Neuronal stem cell (in vitro differentiated cells): ENCODE measurements at regions not wholly inside any gene's neighbourhood (a gene's known extent, or its start where the extent isn't known, plus 50 kb on each side); places are given as distances from the start of the nearest gene placed in this dataset.

Experiments
- DNase-seq: peaks from one replicate; pipeline ENCODE4 v3.0.0-alpha.2; 2013; ENCODE audit warnings: low spot score
- H2AFZ ChIP-seq: one replicate; pipeline ENCODE4 v1.6.1; 2013; ENCODE audit warnings: mild to moderate bottlenecking, low read length, inconsistent platforms
- H2AK5ac ChIP-seq: 2 replicates; pipeline ENCODE4 v1.6.1; 2013; ENCODE audit warnings: low read depth, mild to moderate bottlenecking, inconsistent platforms, low read length, moderate library complexity, mixed read lengths
- H2BK120ac ChIP-seq: 2 replicates; pipeline ENCODE4 v1.6.1; 2013; ENCODE audit warnings: low read depth, mild to moderate bottlenecking, inconsistent platforms, low read length, moderate library complexity, mixed read lengths
- H2BK12ac ChIP-seq: one replicate; pipeline ENCODE4 v1.6.1; 2013; ENCODE audit warnings: low read length, inconsistent platforms
- H2BK15ac ChIP-seq: 2 replicates; pipeline ENCODE4 v1.6.1; 2013; ENCODE audit warnings: mild to moderate bottlenecking, low read length, inconsistent platforms, mixed read lengths
- H2BK5ac ChIP-seq: one replicate; pipeline ENCODE4 v1.6.1; 2013; ENCODE audit warnings: inconsistent platforms, mild to moderate bottlenecking, low read length, moderate library complexity
- H3K14ac ChIP-seq: one replicate; pipeline ENCODE4 v1.6.1; 2013; ENCODE audit warnings: low read length, inconsistent platforms
- H3K18ac ChIP-seq: 2 replicates; pipeline ENCODE4 v1.6.1; 2013; ENCODE audit warnings: low read length, inconsistent platforms
- H3K23ac ChIP-seq: 2 replicates; pipeline ENCODE4 v1.6.1; 2013; ENCODE audit warnings: low read depth, mild to moderate bottlenecking, mixed read lengths, low read length, inconsistent platforms; ENCODE audit not compliant: poor library complexity
- H3K27ac ChIP-seq: replicated peaks from 3 replicates; pipeline ENCODE4 v1.5.1; 2013; ENCODE audit warnings: low read length, inconsistent platforms
- H3K27me3 ChIP-seq, 3 experiments: 2 replicates each; pipeline ENCODE4 v1.6.1; 2013; ENCODE audit warnings: low read length in 3 of 3, mild to moderate bottlenecking in 2 of 3, inconsistent platforms in 1 of 3, low read depth in 1 of 3, mixed read lengths in 1 of 3, moderate library complexity in 1 of 3; ENCODE audit not compliant: control insufficient read depth in 3 of 3, insufficient read depth in 3 of 3
- H3K36me3 ChIP-seq, 2 donors: replicated peaks in 1 of 2; 2 replicates each; pipeline ENCODE4 v1.6.1; 2013; ENCODE audit warnings: low read length in 2 of 2; ENCODE audit not compliant: control insufficient read depth in 2 of 2, insufficient read depth in 2 of 2
- H3K4ac ChIP-seq: 2 replicates; pipeline ENCODE4 v1.6.1; 2013; ENCODE audit warnings: inconsistent platforms, mild to moderate bottlenecking, low read length, moderate library complexity
- H3K4me1 ChIP-seq, 2 donors: 1 replicate in 1 of 2; 2 replicates in 1 of 2; pipeline ENCODE4 v1.6.1; 2013; ENCODE audit warnings: low read length in 2 of 2, low read depth in 1 of 2; ENCODE audit not compliant: control insufficient read depth in 2 of 2, insufficient read depth in 1 of 2
- H3K4me2 ChIP-seq: one replicate; pipeline ENCODE4 v1.6.1; 2013; ENCODE audit warnings: mild to moderate bottlenecking, low read length, inconsistent platforms; ENCODE audit not compliant: insufficient read depth, poor library complexity, severe bottlenecking
- H3K4me3 ChIP-seq, 2 donors: 2 replicates each; pipeline ENCODE4 v1.5.1; 2013; ENCODE audit warnings: low read length in 2 of 2, mild to moderate bottlenecking in 2 of 2, inconsistent platforms in 1 of 2, moderate library complexity in 1 of 2
- H3K79me1 ChIP-seq: one replicate; pipeline ENCODE4 v1.6.1; 2013; ENCODE audit warnings: low read depth, mild to moderate bottlenecking, inconsistent platforms, low read length, moderate library complexity
- H3K9ac ChIP-seq: one replicate; pipeline ENCODE4 v1.6.1; 2013; ENCODE audit warnings: mild to moderate bottlenecking, low read depth, low read length, inconsistent platforms; ENCODE audit not compliant: poor library complexity
- H3K9me3 ChIP-seq, 2 donors: replicated peaks in 1 of 2; 2 replicates each; pipeline versions ENCODE3 to v1.6.1; 2013; ENCODE audit warnings: low read length in 2 of 2, mild to moderate bottlenecking in 2 of 2, inconsistent platforms in 1 of 2, low read depth in 1 of 2, mixed read lengths in 1 of 2, moderate library complexity in 1 of 2; ENCODE audit not compliant: control insufficient read depth in 2 of 2, insufficient read depth in 1 of 2
- H4K8ac ChIP-seq: one replicate; pipeline ENCODE4 v1.6.1; 2013; ENCODE audit warnings: low read depth, mild to moderate bottlenecking, inconsistent platforms, low read length, moderate library complexity
- H4K91ac ChIP-seq: one replicate; pipeline ENCODE4 v1.6.1; 2013; ENCODE audit warnings: low read length, low read depth, mild to moderate bottlenecking, inconsistent platforms; ENCODE audit not compliant: poor library complexity
- WGBS, 2 donors: extraction: QIAGEN DNeasy Blood & Tissue Kit; methylation state at CpG; one replicate each; pipeline ENCODE4 v1.1.7; 2013; ENCODE audit warnings: missing lambda C conversion rate in 2 of 2, mixed read lengths in 1 of 2; ENCODE audit not compliant: insufficient read length in 2 of 2, insufficient replicate concordance in 1 of 2; ENCODE audit errors: extremely low coverage in 2 of 2; 5-methylcytosine and 5-hydroxymethylcytosine counted together

DNA sequence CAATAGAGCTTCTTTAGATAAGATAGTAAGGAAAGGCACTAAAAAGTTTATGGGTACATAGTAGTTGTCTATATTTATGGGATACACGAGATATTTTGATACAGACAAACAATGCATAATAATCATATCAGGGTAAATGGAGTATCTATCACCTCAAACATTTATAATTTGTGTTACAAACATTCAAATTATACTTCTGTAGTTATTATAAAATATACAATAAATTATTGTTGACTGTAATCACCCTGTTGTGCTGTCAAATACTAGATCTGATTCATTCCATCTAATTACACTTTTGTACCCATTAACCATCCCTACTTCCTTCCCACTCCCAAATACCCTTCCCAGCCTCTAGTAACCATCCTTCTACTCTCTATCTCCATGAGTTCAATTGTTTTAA, 179.7 kb downstream of the FOXG1 start:
- no peaks in the 10 kb centered on the region for H3K9me3 ChIP-seq
- no peak overlapping the region for H2AFZ ChIP-seq
- no CpG with 5 or more reads among the region's 1 CpG for WGBS, 2 donors
- no peak overlapping the region for H2BK120ac ChIP-seq
- H2BK12ac ChIP-seq = no peak overlapping the region
- H3K14ac ChIP-seq = no peak overlapping the region
- no peak overlapping the region for H3K18ac ChIP-seq
- H2BK15ac ChIP-seq = no peak overlapping the region
- no peaks in the 10 kb centered on the region for H3K27me3 ChIP-seq
- H3K23ac ChIP-seq = no peak overlapping the region
- no peak overlapping the region for H3K4me2 ChIP-seq
- no peaks in the 10 kb centered on the region for H3K4me1 ChIP-seq
- no peaks in the 10 kb centered on the region for H3K79me1 ChIP-seq
- DNase-seq = no peak
- H4K91ac ChIP-seq = no peak overlapping the region
- H4K8ac ChIP-seq = no peak overlapping the region
- H3K4me3 ChIP-seq = no peak overlapping the region
- no peaks in the 10 kb centered on the region for H3K36me3 ChIP-seq
- no peak overlapping the region for H2BK5ac ChIP-seq
- H3K9ac ChIP-seq = no peak overlapping the region
- no peak overlapping the region for H3K27ac ChIP-seq
- H2AK5ac ChIP-seq = no peak overlapping the region
- no peak overlapping the region for H3K4ac ChIP-seq

DNA sequence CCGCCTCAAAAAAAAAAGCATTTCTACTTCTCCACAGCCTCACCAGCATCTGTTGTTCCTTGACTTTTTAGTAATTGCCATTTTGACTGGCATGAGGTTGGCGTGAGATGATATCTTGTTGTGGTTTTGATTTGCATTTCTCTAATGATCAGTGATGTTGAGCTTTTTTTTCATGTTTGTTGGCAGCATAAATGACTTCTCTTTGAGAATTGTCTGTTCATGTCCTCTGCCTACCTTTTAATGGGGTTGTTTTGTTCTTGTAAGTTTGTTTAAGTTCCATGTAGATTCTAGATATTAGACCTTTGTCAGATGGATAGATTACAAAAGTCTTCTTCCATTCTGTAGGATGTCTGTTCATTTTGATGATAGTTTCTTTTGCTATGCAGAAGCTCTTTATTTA, 182.9 kb downstream of the FOXG1 start:
- no peaks in the 10 kb centered on the region for H3K27me3 ChIP-seq
- H2BK120ac ChIP-seq = no peak overlapping the region
- H3K79me1 ChIP-seq = no peaks in the 10 kb centered on the region
- DNase-seq = no peak
- H2BK15ac ChIP-seq = no peak overlapping the region
- no peak overlapping the region for H2AFZ ChIP-seq
- H3K36me3 ChIP-seq = no peaks in the 10 kb centered on the region
- no peaks in the 10 kb centered on the region for H3K4me1 ChIP-seq
- no peak overlapping the region for H3K4me3 ChIP-seq
- no peak overlapping the region for H3K23ac ChIP-seq
- H3K9me3 ChIP-seq = no peaks in the 10 kb centered on the region
- no peak overlapping the region for H2AK5ac ChIP-seq
- H3K9ac ChIP-seq = no peak overlapping the region
- H3K14ac ChIP-seq = no peak overlapping the region
- H3K4ac ChIP-seq = no peak overlapping the region
- H2BK12ac ChIP-seq = no peak overlapping the region
- H3K27ac ChIP-seq = no peak overlapping the region
- no peak overlapping the region for H2BK5ac ChIP-seq
- no peak overlapping the region for H4K91ac ChIP-seq
- H4K8ac ChIP-seq = no peak overlapping the region
- no peak overlapping the region for H3K4me2 ChIP-seq
- no peak overlapping the region for H3K18ac ChIP-seq
- WGBS, 2 donors = no CpG with 5 or more reads among the region's 2 CpGs

DNA sequence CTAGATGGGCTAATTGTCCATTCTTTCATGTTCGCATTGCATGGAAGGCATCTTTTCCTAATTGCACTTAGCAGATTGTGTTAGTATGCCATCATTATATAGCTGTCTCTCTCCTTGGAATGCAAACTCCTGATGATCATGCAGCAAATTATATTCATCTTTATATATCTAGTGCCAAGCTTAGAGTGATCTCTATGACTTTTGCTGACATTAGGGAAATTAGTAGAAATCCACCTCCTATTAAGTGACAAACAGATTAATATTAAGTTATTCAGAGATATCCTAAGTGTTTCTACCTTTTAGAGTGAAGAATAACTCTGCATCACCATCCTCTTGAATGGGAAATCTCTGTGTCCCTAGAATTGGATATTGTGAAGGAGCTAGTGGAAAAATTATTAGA, 185.6 kb downstream of the FOXG1 start:
- no peak overlapping the region for H2AFZ ChIP-seq
- no peak overlapping the region for H2BK120ac ChIP-seq
- H3K4ac ChIP-seq = no peak overlapping the region
- no peak overlapping the region for H4K8ac ChIP-seq
- H3K4me2 ChIP-seq = no peak overlapping the region
- H3K14ac ChIP-seq = no peak overlapping the region
- no peaks in the 10 kb centered on the region for H3K9me3 ChIP-seq
- no peak overlapping the region for H4K91ac ChIP-seq
- H3K23ac ChIP-seq = no peak overlapping the region
- no peak overlapping the region for H3K18ac ChIP-seq
- H3K27me3 ChIP-seq = no peaks in the 10 kb centered on the region
- no peak overlapping the region for H2AK5ac ChIP-seq
- no peaks in the 10 kb centered on the region for H3K36me3 ChIP-seq
- H3K27ac ChIP-seq = no peak overlapping the region
- no CpG with 5 or more reads among the region's 1 CpG for WGBS, 2 donors
- no peak overlapping the region for H2BK12ac ChIP-seq
- H2BK5ac ChIP-seq = no peak overlapping the region
- no peaks in the 10 kb centered on the region for H3K79me1 ChIP-seq
- no peaks in the 10 kb centered on the region for H3K4me1 ChIP-seq
- no peak for DNase-seq
- H3K9ac ChIP-seq = no peak overlapping the region
- H2BK15ac ChIP-seq = no peak overlapping the region
- H3K4me3 ChIP-seq = no peak overlapping the region

DNA sequence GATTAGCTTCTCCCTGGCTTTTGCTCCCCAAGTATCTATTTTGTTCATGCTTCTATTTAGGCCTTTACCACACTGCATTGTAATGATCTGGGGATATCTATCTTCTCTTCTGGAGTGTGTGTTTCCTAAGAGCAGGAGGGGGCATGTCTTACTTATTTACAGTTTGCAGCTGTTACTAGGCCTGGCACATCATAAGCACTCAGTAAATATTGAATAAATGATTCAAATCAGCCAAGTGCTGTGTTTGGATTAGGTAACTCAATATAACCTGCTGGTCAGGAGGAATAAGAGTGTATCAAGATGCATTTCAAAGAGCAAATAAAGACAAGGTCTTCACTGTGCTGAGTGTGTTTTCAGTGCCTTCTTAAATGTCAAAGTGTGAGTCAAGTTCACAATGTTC, 186.1 kb downstream of the FOXG1 start:
- H3K9me3 ChIP-seq = no peaks in the 10 kb centered on the region
- H2BK120ac ChIP-seq = no peak overlapping the region
- no peak overlapping the region for H2BK12ac ChIP-seq
- H2AK5ac ChIP-seq = no peak overlapping the region
- no peaks in the 10 kb centered on the region for H3K4me1 ChIP-seq
- H3K4me3 ChIP-seq = no peak overlapping the region
- H3K27me3 ChIP-seq = no peaks in the 10 kb centered on the region
- H4K8ac ChIP-seq = no peak overlapping the region
- H3K9ac ChIP-seq = no peak overlapping the region
- no peak overlapping the region for H2BK5ac ChIP-seq
- H2BK15ac ChIP-seq = no peak overlapping the region
- H3K36me3 ChIP-seq = no peaks in the 10 kb centered on the region
- H3K18ac ChIP-seq = no peak overlapping the region
- DNase-seq = no peak
- no peak overlapping the region for H3K27ac ChIP-seq
- no peak overlapping the region for H4K91ac ChIP-seq
- no peak overlapping the region for H3K4ac ChIP-seq
- H3K79me1 ChIP-seq = no peaks in the 10 kb centered on the region
- H3K4me2 ChIP-seq = no peak overlapping the region
- H3K14ac ChIP-seq = no peak overlapping the region
- H2AFZ ChIP-seq = no peak overlapping the region
- H3K23ac ChIP-seq = no peak overlapping the region
